ENCODE measurements at regions not wholly inside any gene's neighbourhood (a gene's known extent, or its start where the extent isn't known, plus 50 kb on each side); places are given as distances from the start of the nearest gene placed in this dataset.
"Not testable (repeated sequence)": the region's sequence is repeated elsewhere in the genome, so short reads cannot be mapped to it uniquely, and the experiment has no call there.

DNA sequence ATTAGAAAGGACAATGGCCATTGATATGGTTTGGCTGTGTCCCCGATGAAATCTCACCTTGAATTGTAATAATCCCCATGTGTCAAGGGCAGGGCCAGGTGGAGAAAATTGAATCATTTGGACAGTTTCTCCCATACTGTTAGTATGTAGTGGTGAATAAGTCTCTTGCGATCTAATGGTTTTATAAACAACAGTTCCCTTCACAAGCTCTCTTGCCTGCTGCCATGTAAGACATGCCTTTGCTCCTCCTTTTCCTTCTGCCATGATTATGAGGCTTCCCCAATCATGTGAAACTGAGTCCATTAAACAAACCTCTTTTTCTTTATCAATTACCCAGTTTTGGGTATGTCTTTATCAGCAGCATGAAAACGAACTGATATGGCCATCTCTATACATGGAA is 302.7 kb downstream of the SFMBT2 start:
- DNase-seq: no peak

DNA sequence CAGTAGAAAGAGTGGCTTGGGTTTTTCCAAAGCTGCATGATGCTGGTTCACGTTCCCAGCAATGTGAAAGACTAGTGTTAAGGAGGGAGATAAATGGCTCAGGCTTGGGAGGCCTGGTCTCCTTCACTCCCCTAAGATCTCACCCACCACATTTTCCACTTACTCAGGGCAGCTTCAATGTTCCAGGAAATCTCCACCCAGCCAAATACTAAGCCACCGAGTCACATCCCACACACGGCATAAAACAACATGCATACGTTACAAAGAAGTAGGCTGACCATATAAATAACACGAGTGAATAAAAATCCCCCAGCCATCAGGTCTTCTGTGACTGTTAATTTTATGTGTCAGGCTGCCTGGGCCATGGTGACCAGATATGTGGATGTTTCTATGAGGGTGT is 303.5 kb downstream of the SFMBT2 start:
- DNase-seq: no peak

DNA sequence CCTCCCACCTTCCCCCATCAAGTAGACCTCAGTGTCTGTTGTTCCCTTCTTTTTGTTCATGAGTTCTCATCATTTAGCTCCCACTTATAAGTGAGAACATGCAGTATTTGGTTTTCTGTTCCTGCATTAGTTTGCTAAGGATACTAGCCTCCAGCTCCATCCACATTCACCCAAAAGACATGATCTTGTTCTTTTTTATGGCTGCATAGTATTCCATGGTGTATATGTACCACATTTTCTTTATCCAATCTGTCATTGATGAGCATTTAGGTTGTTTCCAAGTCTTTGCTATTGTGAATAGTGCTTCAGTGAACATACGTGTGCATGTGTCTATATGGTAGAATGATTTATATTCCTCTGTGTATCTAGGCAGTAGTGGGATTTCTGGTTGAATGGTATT is 306.5 kb downstream of the SFMBT2 start:
- not testable (repeated sequence) for DNase-seq

DNA sequence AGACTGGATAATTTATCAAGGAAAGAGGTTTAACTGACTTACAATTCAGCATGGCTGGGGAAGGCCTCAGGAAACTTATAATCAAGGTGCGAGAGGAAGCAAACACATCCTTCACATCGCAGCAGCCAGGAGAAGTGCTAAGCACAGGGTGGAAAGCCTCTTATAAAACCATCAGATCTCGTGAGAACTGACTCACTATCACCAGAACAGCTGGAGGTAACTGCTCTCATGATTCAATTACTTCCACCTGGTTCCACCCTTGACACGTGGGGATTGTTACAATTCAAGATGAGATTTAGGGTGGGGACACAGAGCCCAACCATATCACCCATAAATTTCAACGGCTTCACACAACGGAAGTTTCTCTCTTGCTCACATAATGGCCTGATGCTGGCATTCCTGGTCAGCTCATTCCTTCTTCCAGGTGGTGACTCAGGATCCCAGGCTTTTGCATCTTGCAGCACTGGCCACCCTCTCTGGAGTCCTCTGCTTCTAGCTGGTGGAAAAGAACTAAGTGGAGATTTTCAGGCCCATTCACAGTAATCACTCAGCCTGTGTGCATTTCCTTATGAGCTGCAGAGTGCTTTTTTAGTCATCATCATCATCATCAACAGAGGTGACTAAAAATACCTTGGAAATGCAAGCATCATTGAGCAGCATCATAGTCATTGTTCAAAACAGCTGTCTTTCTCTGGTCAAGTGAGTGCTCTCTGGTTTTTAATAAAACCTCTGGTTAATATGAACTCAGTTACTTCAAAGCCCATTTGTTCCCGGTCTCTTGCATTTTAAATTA is 308.1 kb downstream of the SFMBT2 start:
- no peak for DNase-seq

DNA sequence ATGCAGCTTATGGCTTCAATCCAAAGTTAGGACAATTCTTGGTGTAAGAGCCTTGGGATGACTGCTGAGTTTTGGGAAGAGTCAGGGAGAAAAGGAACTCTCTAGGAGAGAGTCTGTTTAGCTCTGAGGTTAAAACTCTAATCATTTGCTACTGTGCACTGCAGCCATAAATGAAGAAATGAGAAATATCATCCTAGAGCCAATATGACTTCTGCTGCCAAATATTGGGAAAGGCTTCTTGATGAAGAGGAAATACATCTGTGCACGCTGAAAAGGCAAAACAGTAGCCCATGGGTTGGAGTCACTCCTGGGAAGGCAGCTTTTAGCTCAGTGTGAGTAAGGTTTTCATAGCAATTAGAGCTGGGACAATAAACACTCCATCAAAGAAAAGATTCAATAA is 308.8 kb downstream of the SFMBT2 start:
- DNase-seq: no peak

DNA sequence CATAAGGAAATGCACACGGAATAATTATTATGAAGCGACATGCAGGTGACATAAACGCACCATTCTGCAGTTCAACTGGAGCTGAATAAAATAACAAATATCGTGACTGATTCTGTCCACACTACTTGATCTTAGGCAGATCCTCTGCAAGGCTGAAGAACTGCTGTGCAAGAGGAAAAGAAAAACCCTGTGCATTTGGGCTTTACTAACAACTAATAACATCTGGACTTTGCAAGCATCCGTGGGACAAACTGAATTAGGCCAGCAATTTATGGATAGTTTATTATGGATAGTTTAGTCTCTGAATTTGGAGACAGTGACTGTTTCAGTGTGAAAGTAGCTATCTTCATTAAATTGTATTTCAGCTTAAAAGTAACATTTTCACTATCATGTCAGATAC is 309.4 kb downstream of the SFMBT2 start:
- DNase-seq: no peak

DNA sequence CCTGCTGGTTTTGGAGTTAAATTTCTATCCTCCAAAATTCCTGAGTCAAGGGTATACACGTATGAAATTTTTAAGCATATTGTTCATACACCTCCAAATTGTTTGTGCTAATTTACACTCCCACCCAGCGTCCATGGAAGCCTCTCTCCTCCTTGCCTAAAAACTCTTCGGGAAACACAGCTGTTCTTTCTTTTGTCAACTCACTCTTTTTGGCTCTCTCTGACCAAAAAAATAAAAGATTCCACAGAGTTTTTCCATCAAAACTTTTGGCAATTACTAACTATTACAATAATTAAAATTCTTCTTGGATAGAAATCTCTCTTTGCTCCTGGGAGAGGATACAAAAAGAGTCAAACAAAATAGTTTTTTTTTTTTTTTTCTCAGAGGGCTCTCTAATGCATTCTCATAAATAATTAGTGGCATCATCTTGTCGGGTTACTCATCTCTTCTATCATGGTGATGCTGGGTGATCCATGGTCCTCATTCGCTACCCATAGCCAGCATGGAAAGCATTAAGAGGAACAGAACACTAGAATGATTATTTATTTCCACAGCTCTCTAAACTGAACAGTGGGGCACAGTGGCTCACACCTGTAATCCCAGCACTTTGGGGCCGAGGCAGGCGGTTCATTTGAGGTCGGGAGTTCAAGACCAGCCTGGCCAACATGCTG is 310.7 kb downstream of the SFMBT2 start:
- no peak for DNase-seq

DNA sequence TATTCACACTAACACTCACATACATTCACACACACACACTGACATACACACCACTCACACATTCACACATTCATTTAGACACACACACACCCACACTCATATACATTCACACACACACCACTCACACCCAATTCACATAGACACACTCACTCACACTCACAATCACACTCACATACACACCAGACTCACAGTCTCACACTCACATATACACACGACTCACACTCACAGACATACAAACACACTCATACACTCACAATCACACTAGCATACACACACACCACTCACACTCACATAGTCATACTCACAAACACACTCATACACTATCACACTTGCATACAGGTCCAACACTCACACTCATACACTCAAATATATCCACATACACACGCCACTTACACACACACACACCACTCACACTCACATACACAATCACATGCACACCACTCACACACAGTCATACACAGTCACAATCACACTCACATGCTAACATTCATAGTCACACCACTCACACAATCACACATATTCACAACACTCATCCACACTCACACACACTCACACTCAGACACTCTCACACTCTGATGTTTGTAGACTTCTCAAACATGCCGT is 312.6 kb downstream of the SFMBT2 start:
- no peak for DNase-seq

DNA sequence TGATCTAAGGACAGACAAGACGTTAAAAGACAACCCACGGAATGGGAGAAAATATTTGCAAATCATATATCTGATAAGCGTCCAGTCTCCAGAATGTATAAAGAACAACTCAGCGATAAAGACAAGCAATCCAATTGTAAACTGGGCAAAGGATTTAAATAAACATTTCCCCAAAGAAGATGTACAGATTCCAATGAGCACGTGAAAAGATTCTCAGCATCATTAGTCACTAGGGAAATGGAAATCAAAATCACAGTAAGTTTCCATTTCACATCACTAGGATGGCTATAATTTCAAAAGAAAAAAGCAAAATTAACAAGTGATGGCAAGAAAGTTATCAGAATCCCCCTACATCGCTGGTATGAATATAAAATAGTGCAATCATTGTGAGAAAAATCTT is 316.1 kb downstream of the SFMBT2 start:
- no peak for DNase-seq

DNA sequence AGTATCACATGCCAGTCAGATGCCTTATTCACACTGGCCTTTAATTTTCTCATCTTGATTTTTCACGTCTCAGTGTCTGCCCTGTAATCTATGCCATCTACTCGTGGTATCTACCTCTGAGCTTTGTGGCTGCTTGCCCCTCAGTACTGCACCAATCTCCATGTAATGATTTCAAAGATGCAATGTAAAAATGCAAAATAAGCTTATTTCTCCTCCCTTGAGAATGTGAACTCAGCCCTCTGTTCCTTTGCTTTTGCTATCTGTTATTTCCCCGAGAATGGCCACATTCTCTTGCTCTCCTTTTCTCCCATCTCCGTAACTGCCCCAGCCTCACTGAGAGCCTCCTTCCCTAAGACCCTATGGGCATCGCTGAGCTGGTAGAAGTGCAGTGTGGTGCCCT is 317.5 kb downstream of the SFMBT2 start:
- DNase-seq: no peak

DNA sequence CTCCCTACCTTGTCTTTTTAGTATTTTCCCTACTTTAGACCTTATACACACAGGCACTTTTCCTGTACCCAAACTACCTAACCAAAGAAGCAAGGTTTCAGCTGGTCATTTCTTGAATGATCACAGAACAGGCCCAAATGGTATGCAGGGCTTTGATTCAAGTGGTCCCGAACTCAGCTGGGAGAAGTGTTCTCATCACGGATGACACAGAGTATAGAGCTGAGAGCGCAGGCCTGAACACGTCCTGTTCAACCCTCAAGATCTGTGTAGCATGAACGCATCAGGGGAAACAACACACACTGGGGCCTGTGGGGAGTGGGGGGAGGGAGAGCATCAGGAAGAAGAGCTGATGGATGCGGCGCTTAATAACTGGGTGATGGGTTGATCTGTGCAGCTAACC is 318.2 kb downstream of the SFMBT2 start:
- no peak for DNase-seq

DNA sequence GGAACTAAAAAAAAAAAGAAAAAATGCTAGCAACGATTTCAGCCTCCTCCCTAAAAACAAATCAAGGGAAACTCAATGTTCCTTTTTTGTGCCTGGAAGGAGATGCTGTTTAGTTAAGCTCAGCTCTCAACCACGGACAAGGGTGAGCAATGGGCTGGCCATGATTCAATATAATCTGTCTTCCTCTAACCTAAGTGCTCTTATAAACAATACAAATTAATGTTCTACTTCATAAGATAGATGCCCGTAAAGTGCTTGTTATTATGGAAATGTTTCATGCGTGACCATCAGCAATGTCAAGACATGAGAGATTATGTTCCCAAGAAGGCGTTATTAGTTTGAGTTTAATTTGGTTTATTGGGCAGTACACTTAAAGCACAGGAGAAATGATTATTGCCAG is 320.3 kb downstream of the SFMBT2 start:
- no peak for DNase-seq

DNA sequence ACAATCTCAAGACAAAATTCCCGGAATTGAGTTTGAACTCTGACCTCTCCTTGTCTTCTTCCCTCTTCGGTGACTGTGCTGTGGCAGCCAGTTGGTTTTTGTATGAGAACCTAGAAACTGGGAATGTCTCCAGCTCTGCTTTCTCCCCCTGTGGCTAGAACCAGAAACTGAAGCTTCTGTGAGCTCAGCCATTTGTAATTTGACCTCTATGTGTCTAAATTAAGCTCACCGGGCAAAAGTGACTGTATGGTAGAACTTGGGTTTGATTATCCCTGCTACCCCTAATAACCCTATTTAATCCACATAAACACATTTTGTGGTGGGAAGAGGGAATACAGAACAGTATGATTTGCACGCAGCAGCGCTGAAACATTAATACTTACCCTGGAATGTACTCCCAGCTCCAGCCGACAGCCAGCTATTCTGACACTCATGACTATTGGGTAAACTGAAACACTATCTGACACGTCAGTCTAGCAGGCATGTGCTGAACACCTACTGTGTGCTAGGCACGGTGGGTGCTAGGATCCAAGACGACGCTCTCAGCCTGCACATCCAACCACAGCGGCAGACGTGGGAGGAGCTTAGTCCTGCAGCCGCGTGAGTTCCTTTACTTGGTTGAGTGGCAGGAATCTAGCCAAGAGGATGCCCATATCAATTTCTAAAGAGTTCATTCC is 324.8 kb downstream of the SFMBT2 start:
- no peak for DNase-seq

DNA sequence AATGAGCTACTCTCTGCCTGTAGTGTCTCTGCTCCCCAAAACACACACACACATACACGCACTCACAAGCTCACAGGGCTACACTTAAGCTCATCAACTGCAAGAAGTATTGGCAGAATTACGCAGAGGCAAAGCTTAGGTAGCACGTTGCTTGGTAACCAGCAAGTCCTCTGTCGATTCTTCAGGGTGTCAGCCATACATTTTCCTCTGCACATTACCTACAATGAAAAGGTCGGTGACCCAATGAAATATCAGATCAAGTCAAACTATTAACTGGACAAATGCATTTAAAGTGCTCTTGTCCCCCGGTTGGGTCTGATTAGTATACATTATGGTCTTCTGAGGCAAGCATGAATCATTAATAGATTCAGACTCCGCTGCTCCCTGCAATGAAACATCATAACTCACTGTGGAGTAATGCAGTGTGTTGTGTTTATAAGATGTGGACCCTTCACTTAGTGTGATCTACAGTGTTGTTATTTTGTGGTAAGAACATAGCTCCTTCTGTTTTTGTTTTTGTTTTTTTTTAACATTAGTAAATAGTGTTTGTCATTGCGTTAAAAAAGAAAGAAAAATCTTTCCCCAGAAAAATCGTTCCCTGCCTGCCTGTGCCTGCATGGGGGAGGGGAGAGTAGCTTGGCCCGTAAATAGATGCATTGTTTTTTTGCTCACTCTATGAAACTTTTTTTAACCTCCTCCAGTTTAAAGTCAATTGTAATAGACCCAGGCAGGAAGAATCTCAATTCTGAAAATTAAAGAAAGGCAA is 325.5 kb downstream of the SFMBT2 start:
- no peak for DNase-seq

DNA sequence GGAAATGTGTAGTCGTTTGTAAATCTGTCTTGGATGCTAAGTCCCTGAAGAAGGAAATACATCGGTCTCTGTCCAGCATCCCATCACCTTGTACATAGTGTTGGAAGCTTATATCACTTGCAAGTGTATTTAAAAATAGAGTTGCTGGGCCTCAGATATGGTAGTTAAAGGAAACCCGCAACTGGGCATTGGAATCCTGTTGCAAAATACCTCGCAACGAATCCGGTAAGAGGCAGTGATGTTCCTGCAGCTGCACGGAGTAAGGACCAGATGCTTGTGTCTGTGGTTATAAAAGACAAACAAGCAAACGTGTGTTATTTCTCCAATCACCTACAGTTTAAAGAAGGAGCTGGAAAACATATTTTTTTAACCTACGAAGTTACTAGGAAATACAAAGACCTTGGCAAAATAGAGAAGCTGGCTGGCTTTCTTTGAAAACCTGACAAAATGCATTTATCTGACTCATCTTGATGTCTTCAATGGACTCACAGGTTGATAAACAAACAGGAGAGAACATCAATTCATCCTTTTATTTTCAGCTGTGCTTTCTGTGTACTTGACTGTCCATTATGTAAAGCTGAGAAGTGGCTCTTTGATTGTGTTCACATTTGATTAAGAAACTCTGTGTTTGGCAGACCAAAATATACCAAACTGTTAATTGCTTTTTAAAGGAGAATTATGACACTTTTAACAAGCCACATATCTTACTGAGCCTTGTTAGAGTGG is 326.4 kb downstream of the SFMBT2 start:
- no peak for DNase-seq

DNA sequence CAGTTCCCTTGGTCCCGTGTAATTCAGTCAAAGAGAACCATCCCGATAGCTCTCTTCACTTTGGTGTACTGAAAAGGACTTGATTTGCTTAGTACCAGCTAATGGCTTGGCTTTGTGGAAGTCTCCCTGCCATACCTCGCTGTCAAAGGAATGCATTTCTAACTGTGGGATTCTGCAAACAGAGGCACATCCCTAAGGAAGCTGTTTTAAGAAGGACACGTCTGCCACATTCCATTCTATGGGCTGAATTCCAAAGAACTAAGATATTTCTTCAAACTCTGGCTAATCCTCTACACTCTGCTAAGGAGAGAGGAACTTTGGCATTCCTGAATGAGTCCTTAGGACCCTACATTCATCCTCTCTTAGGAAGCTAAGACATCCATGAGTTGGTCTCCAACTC is 327.9 kb downstream of the SFMBT2 start:
- DNase-seq: no peak

DNA sequence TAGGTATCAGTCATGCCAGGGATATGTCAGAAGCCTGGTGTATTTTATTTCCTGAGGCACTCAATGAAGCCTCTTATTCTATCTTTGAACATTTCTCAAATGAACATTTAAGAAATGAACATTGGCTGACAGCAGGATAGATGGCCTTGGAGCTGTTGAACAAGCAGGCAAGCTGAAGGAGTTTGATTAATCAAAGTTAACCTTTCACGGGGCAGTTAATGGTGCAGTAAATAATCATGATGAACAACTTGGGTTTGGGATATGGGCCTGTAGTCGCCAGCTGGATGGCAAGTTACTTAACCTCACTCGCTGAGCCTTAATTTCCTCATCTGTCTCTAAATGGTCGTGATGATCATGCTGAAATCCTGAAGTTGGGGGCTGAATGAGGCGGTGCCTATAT is 333.0 kb downstream of the SFMBT2 start:
- DNase-seq: no peak

DNA sequence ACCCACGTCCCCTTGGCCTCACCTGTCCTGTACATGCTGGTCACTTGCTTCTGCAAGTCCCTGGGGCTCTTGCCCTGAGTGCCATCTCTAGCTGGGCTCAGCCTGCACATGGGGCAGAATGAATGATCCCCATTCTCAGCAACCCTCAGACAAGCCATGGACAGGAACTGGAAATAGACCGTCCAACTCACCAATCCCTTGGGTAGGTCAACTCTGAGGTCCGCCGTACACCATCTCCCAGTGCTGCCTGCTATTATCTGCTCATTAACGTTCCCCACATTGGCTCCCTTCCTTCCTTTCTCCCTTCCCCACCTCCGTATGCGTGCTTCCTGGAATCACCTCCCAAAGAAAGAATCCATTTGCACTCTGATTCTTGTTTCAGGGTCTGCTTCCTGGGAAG is 335.0 kb downstream of the SFMBT2 start:
- DNase-seq: no peak

DNA sequence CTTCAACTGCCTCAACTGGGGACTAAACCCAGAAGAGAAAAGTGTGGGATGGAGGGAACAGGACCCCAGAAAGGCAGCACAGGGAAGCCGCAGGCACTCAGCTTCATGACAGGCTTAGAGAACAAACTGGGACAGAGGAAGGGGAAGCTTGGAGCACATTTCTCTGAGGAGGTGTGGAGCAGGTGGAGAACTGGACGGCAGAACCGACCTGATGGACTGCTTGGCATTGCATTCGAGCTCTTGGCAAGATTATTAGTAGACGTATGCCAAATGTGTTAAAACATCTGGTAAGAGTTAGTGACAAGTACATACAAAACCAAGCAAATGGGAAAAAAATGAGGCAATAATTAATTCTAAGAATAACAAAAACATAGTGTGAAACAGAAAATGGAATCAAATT is 335.7 kb downstream of the SFMBT2 start:
- no peak for DNase-seq

DNA sequence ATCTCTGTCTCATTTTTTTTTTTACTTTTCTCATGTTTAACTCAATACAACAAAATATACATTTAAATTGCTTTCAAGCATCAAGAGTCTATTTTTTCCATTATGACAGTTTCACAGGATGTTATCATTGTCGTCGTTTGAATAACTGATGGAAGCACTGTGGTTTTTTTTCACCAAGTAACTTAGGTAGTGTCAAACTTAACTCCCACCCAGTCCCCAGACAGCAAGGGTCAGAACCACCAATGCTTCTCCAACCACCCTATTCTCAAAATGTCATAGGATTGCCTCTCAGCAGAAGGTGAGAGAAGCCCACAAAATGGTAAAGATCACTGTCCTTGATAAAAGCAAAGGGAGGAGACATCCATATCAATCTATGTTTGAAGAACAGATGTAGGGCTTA is 339.4 kb downstream of the SFMBT2 start:
- no peak for DNase-seq

DNA sequence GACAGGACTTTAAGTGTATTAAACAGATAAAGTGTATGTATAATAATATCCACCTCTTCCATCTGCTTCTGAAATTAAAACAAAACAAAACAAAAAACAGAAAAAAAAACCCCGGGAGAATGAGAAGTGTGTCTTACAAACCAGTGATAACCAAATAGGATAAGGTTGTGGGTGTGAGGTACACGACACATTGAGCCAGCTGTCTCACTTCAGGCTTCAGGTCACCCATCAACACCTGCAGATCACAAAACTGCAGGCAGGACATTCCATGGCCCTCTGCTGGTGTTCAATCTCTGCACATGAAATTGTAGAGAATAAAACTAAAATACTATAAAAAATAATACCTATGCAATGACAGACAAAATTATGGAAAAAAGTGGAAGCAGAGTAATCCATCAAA is 339.9 kb downstream of the SFMBT2 start:
- DNase-seq: no peak

DNA sequence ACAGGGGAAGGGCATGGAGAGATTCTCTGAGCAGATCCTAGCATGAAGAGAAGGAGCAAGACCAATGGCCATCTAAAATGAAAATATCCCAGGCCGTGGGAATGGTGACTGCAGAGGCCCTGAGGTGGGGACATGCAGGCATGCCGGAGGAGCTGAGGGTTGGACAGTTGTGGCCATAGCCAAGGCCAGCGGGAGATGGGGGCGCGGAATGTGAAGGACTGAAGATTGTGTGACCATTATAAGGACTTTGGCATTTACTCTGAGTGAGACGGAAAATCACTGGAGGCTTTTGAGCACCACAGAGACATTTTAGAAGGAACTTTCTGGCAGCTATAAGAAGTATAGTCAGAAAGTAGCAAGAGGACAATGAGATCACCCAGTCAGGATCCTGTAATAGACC is 341.1 kb downstream of the SFMBT2 start:
- no peak for DNase-seq

Measured in stimulated activated CD4-positive, alpha-beta T cell treated with anti-CD3 and anti-CD28 coated beads, Interleukin-4, amount 100 ng/mL, for 4 hours (primary cell).